Non-pigmented ciliary epithelial cell (primary cell): ENCODE measurements at regions not wholly inside any gene's neighbourhood (a gene's known extent, or its start where the extent isn't known, plus 50 kb on each side); places are given as distances from the start of the nearest gene placed in this dataset.
A peak's percentile ranks its signal among the peaks of the same experiment; 100 is the strongest.

Source experiments
- DNase-seq: peaks from one replicate; pipeline ENCODE4 v3.0.0-alpha.2; 2010; ENCODE audit warnings: low read depth

GRCh38 chr20:51335329-51335841 lies 207.1 kb downstream of the NFATC2 start:
- peak; percentile 100 for DNase-seq

- DNase-seq: no peak
These were observed 207.9 kb downstream of the NFATC2 start for GRCh38 chr20:51334609-51335008.

GRCh38 chr20:51333971-51334370 lies 208.5 kb downstream of the NFATC2 start:
- no peak for DNase-seq

- no peak for DNase-seq
These were observed 209.1 kb downstream of the NFATC2 start for GRCh38 chr20:51333446-51333845.

- no peak for DNase-seq
These were observed 211.0 kb downstream of the NFATC2 start for GRCh38 chr20:51331481-51331880.

GRCh38 chr20:51329845-51330244 lies 212.7 kb downstream of the NFATC2 start:
- no peak for DNase-seq

- peak; percentile 86 for DNase-seq
These were observed 215.2 kb downstream of the NFATC2 start for GRCh38 chr20:51327251-51327841.

- no peak for DNase-seq
These were observed 216.2 kb downstream of the NFATC2 start for GRCh38 chr20:51326201-51326819.

GRCh38 chr20:51322164-51322707 lies 220.3 kb downstream of the NFATC2 start:
- no peak for DNase-seq

GRCh38 chr20:51321343-51322163 lies 221.0 kb downstream of the NFATC2 start:
- no peak for DNase-seq

GRCh38 chr20:51319522-51319921 lies 223.0 kb downstream of the NFATC2 start:
- no peak for DNase-seq

GRCh38 chr20:51318058-51318949 lies 224.2 kb downstream of the NFATC2 start:
- DNase-seq: no peak

GRCh38 chr20:51315390-51315789 lies 227.1 kb downstream of the NFATC2 start:
- no peak for DNase-seq

- DNase-seq: no peak
These were observed 229.1 kb downstream of the NFATC2 start for GRCh38 chr20:51313358-51313827.

GRCh38 chr20:51312480-51312783 lies 230.1 kb downstream of the NFATC2 start:
- no peak for DNase-seq

- no peak for DNase-seq
These were observed 230.7 kb downstream of the NFATC2 start for GRCh38 chr20:51311636-51312479.

GRCh38 chr20:51310216-51310615 lies 232.3 kb downstream of the NFATC2 start:
- DNase-seq: no peak

GRCh38 chr20:51309128-51309527 lies 233.4 kb downstream of the NFATC2 start:
- DNase-seq: no peak

- no peak for DNase-seq
These were observed 235.8 kb downstream of the NFATC2 start for GRCh38 chr20:51306521-51307358.

- DNase-seq: no peak
These were observed 236.4 kb downstream of the NFATC2 start for GRCh38 chr20:51306081-51306480.
